ENCODE measurements at regions not wholly inside any gene's neighbourhood (a gene's known extent, or its start where the extent isn't known, plus 50 kb on each side); places are given as distances from the start of the nearest gene placed in this dataset.

- TF ChIP-seq CTCF (IDR thresholded peaks at IDR 0.05) (no peak), POLR2A (IDR thresholded peaks at IDR 0.05) (no peak), POLR2AphosphoS5 (IDR thresholded peaks at IDR 0.05) (no peak)
Observed at GRCh38 chr11:112858289-112859023, 102.8 kb upstream of the NCAM1 start.

Measured in transverse colon (tissue), 4 donors.